ENCODE measurements at regions not wholly inside any gene's neighbourhood (a gene's known extent, or its start where the extent isn't known, plus 50 kb on each side); places are given as distances from the start of the nearest gene placed in this dataset.

GRCh38 chr9:90948156-90948555 is 146.5 kb downstream of the SYK start:
- peaks cover under 1 to 50% (median 1%) of the 10 kb centered on the region in 3 donors for H3K4me1 ChIP-seq
- DNase-seq: no peak
- no peaks in the 10 kb centered on the region for H3K9me3 ChIP-seq
- H3K27me3 ChIP-seq: peaks cover 0 to 5% (median 0%) of the 10 kb centered on the region in 4 donors
- TF ChIP-seq CTCF (IDR thresholded peaks at IDR 0.05) (no peak), POLR2A (IDR thresholded peaks at IDR 0.05) (no peak)
- H3K4me3 ChIP-seq: no peak overlapping the region
- peak overlapping the region in 3 of 4 donors; percentile 35 to 72 (median 57) for H3K27ac ChIP-seq
- 49 to 62% methylated on average over 6 of the region's 6 CpGs for WGBS, 2 donors
- intact Hi-C loops (cut with DNase I): no loop called here
- H3K36me3 ChIP-seq: no peaks in the 10 kb centered on the region

- no peaks in the 10 kb centered on the region for H3K36me3 ChIP-seq
- no peak overlapping the region for H3K27ac ChIP-seq
- peaks cover 0 to 29% (median 0%) of the 10 kb centered on the region in 3 donors for H3K4me1 ChIP-seq
- peaks cover 0 to 3% (median 0%) of the 10 kb centered on the region in 4 donors for H3K27me3 ChIP-seq
- no peak overlapping the region for H3K4me3 ChIP-seq
- no peak for DNase-seq
- intact Hi-C loops (cut with DNase I): no loop called here
- H3K9me3 ChIP-seq: no peaks in the 10 kb centered on the region
- TF ChIP-seq CTCF (IDR thresholded peaks at IDR 0.05): no peak
- no peak for TF ChIP-seq POLR2A (IDR thresholded peaks at IDR 0.05)
- WGBS, 2 donors: 21 to 27% methylated on average over 3 of the region's 3 CpGs
Measured at GRCh38 chr9:90950600-90950999, 149.0 kb downstream of the SYK start.

- 57 to 66% methylated on average over 3 of the region's 3 CpGs for WGBS, 2 donors
Measured at GRCh38 chr9:90953200-90953599, 151.6 kb downstream of the SYK start.

GRCh38 chr9:90953805-90954204 is 152.2 kb downstream of the SYK start:
- DNase-seq: no peak
- TF ChIP-seq CTCF (IDR thresholded peaks at IDR 0.05) (no peak), POLR2A (IDR thresholded peaks at IDR 0.05) (no peak)
- H3K4me3 ChIP-seq: no peak overlapping the region
- no peak overlapping the region for H3K27ac ChIP-seq
- H3K36me3 ChIP-seq: no peaks in the 10 kb centered on the region
- H3K4me1 ChIP-seq: peaks cover 0 to 10% (median 0%) of the 10 kb centered on the region in 3 donors
- intact Hi-C loops (cut with DNase I): no loop called here
- WGBS, 2 donors: 72 to 74% methylated on average over 2 to 3 of the region's 3 CpGs
- no peaks in the 10 kb centered on the region for H3K9me3 ChIP-seq
- H3K27me3 ChIP-seq: no peaks in the 10 kb centered on the region

More at GRCh38 chr9:90953200-90953599, 151.6 kb downstream of the SYK start:
- Histone ChIP-seq H3K36me3 (no peaks in the 10 kb centered on the region), H3K4me3 (no peak overlapping the region), H3K9me3 (no peaks in the 10 kb centered on the region), H3K4me1 (peaks cover 0 to 10% (median 0%) of the 10 kb centered on the region in 3 donors), H3K27me3 (no peaks in the 10 kb centered on the region), H3K27ac (no peak overlapping the region)
- no peak for DNase-seq
- TF ChIP-seq CTCF (IDR thresholded peaks at IDR 0.05) (no peak), POLR2A (IDR thresholded peaks at IDR 0.05) (no peak)
- intact Hi-C loops (cut with DNase I): no loop called here

GRCh38 chr9:90956026-90956810 is 154.6 kb downstream of the SYK start:
- Histone ChIP-seq H3K27me3 (no peaks in the 10 kb centered on the region), H3K4me3 (no peak overlapping the region), H3K27ac (no peak overlapping the region), H3K9me3 (no peaks in the 10 kb centered on the region), H3K4me1 (peaks cover 0 to 7% (median 0%) of the 10 kb centered on the region in 3 donors), H3K36me3 (no peaks in the 10 kb centered on the region)
- 78 to 82% methylated on average over 7 to 9 of the region's 9 CpGs for WGBS, 2 donors
- TF ChIP-seq CTCF (IDR thresholded peaks at IDR 0.05) (no peak), POLR2A (IDR thresholded peaks at IDR 0.05) (no peak)
- no peak for DNase-seq
- intact Hi-C loops (cut with DNase I): no loop called here

Data from esophagus squamous epithelium (tissue), 5 donors.